ENCODE measurements at regions not wholly inside any gene's neighbourhood (a gene's known extent, or its start where the extent isn't known, plus 50 kb on each side); places are given as distances from the start of the nearest gene placed in this dataset.

DNA sequence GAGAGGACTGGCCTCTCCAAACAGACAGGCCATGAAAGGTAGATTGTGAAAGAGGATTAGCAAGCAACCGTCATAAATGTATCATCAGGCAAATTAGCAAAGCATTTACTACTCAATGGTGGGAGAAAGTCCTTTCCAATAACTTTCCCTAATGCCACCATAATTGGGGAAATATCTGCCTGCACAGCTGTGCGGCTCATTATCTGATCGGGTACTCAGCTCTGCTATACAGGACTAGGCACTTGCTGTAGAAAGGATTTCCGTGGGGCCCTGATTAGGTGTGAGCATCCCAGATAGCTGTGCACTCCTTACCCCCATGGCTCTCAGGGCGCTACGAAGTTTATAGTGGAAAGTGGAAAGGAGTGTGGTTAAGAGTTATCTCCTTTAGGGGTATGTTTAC lies 309.7 kb upstream of the PLET1 start:
- H3K36me3 ChIP-seq (ENCODE audit: control insufficient read depth in 4 of 4, insufficient read depth in 3 of 4, low read depth in 1 of 4, low read length in 3 of 4): no peaks in the 10 kb centered on the region
- no peak overlapping the region for H3K27ac ChIP-seq (ENCODE audit: low read depth in 1 of 2, low read length in 2 of 2)
- no peaks in the 10 kb centered on the region for H3K9me3 ChIP-seq (ENCODE audit: control insufficient read depth in 4 of 4, low read length in 3 of 4)
- no peaks in the 10 kb centered on the region for H3K27me3 ChIP-seq (ENCODE audit: control insufficient read depth in 4 of 4, insufficient read depth in 4 of 4, low read length in 3 of 4)
- WGBS: 72% methylated on average over 6 of the region's 6 CpGs
- no peak overlapping the region for H3K9ac ChIP-seq (ENCODE audit: low read depth in 1 of 2, low read length in 2 of 2)
- no peak overlapping the region for H3K4me3 ChIP-seq (ENCODE audit: low read depth in 1 of 3, low read length in 3 of 3)
- no peak for DNase-seq (ENCODE audit: low spot score)
- no peak for TF ChIP-seq REST (IDR thresholded peaks at IDR 0.05)
- TF ChIP-seq GABPA (IDR thresholded peaks at IDR 0.05 in 1 of 2, conservative IDR thresholded peaks at IDR 0.05 in 1 of 2): no peak
- TF ChIP-seq HNF4A (conservative IDR thresholded peaks at IDR 0.05): no peak
- no peak for TF ChIP-seq FOXA1 (IDR thresholded peaks at IDR 0.05)
- TF ChIP-seq, protein P1, sequence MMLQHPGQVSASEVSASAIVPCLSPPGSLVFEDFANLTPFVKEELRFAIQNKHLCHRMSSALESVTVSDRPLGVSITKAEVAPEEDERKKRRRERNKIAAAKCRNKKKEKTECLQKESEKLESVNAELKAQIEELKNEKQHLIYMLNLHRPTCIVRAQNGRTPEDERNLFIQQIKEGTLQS (IDR thresholded peaks at IDR 0.05): no peak
- TF ChIP-seq, protein P2, sequence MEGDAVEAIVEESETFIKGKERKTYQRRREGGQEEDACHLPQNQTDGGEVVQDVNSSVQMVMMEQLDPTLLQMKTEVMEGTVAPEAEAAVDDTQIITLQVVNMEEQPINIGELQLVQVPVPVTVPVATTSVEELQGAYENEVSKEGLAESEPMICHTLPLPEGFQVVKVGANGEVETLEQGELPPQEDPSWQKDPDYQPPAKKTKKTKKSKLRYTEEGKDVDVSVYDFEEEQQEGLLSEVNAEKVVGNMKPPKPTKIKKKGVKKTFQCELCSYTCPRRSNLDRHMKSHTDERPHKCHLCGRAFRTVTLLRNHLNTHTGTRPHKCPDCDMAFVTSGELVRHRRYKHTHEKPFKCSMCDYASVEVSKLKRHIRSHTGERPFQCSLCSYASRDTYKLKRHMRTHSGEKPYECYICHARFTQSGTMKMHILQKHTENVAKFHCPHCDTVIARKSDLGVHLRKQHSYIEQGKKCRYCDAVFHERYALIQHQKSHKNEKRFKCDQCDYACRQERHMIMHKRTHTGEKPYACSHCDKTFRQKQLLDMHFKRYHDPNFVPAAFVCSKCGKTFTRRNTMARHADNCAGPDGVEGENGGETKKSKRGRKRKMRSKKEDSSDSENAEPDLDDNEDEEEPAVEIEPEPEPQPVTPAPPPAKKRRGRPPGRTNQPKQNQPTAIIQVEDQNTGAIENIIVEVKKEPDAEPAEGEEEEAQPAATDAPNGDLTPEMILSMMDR (IDR thresholded peaks at IDR 0.05; ENCODE audit: low read depth, low read length, missing input control): no peak
- no peak for TF ChIP-seq FOXA2 (IDR thresholded peaks at IDR 0.05)
- no peak for TF ChIP-seq NR2F2 (IDR thresholded peaks at IDR 0.05)
- no peak for TF ChIP-seq JUND (IDR thresholded peaks at IDR 0.05)
- no peaks in the 10 kb centered on the region for H3K4me1 ChIP-seq (ENCODE audit: control insufficient read depth in 4 of 4, insufficient read depth in 4 of 4, low read length in 3 of 4)

DNA sequence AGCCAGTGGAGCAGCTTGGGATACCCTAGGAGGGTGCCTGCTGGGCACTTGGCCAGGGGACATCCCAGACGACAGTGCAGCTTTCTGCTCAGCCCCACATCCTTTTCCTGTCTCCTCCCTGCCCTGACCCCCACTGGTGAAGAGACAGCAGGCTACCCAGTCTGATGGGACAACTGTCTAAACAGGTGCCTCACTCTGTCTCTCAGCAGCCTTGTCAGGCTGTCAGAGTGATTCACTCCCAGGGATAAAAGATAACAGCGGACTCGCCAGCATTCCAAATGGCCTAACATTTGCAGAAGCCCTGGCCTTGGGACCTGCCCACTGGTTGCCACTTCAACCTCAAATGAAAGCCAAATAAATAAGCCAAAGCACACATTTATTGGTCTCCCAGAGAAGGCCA lies 318.6 kb upstream of the PLET1 start:
- Histone ChIP-seq H3K4me3 (ENCODE audit: low read depth in 1 of 3, low read length in 3 of 3) (no peak overlapping the region), H3K27me3 (ENCODE audit: control insufficient read depth in 4 of 4, insufficient read depth in 4 of 4, low read length in 3 of 4) (no peaks in the 10 kb centered on the region), H3K36me3 (ENCODE audit: control insufficient read depth in 4 of 4, insufficient read depth in 3 of 4, low read depth in 1 of 4, low read length in 3 of 4) (no peaks in the 10 kb centered on the region), H3K27ac (ENCODE audit: low read depth in 1 of 2, low read length in 2 of 2) (no peak overlapping the region), H3K4me1 (ENCODE audit: control insufficient read depth in 4 of 4, insufficient read depth in 4 of 4, low read length in 3 of 4) (no peaks in the 10 kb centered on the region), H3K9me3 (ENCODE audit: control insufficient read depth in 4 of 4, low read length in 3 of 4) (no peaks in the 10 kb centered on the region), H3K9ac (ENCODE audit: low read depth in 1 of 2, low read length in 2 of 2) (no peak overlapping the region)
- DNase-seq (ENCODE audit: low spot score): no peak
- 62% methylated on average over 3 of the region's 3 CpGs for WGBS
- TF ChIP-seq, protein P1 (IDR thresholded peaks at IDR 0.05): no peak
- TF ChIP-seq FOXA1 (IDR thresholded peaks at IDR 0.05) (no peak), SP1 (IDR thresholded peaks at IDR 0.05) (no peak), REST (IDR thresholded peaks at IDR 0.05) (no peak), HNF4G (IDR thresholded peaks at IDR 0.05) (no peak), TAF1 (conservative IDR thresholded peaks at IDR 0.05) (no peak), RXRA (IDR thresholded peaks at IDR 0.05) (no peak), GABPA (IDR thresholded peaks at IDR 0.05 in 1 of 2, conservative IDR thresholded peaks at IDR 0.05 in 1 of 2) (no peak), HNF4A (conservative IDR thresholded peaks at IDR 0.05) (no peak), EGR1 (IDR thresholded peaks at IDR 0.05; ENCODE audit: low read depth in 2 of 2) (no peak), YY1 (IDR thresholded peaks at IDR 0.05) (no peak), RAD21 (IDR thresholded peaks at IDR 0.05) (no peak), FOXA2 (IDR thresholded peaks at IDR 0.05) (no peak), JUND (IDR thresholded peaks at IDR 0.05) (no peak), NR2F2 (IDR thresholded peaks at IDR 0.05) (no peak)
- TF ChIP-seq, protein P2 (IDR thresholded peaks at IDR 0.05; ENCODE audit: low read depth, low read length, missing input control): no peak
- TF ChIP-seq, protein P3, sequence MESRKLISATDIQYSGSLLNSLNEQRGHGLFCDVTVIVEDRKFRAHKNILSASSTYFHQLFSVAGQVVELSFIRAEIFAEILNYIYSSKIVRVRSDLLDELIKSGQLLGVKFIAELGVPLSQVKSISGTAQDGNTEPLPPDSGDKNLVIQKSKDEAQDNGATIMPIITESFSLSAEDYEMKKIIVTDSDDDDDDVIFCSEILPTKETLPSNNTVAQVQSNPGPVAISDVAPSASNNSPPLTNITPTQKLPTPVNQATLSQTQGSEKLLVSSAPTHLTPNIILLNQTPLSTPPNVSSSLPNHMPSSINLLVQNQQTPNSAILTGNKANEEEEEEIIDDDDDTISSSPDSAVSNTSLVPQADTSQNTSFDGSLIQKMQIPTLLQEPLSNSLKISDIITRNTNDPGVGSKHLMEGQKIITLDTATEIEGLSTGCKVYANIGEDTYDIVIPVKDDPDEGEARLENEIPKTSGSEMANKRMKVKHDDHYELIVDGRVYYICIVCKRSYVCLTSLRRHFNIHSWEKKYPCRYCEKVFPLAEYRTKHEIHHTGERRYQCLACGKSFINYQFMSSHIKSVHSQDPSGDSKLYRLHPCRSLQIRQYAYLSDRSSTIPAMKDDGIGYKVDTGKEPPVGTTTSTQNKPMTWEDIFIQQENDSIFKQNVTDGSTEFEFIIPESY (IDR thresholded peaks at IDR 0.05): no peak
- TF ChIP-seq, protein P4, sequence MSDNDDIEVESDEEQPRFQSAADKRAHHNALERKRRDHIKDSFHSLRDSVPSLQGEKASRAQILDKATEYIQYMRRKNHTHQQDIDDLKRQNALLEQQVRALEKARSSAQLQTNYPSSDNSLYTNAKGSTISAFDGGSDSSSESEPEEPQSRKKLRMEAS (IDR thresholded peaks at IDR 0.05): no peak

All from liver (tissue), 8 donors.